ENCODE measurements at regions not wholly inside any gene's neighbourhood (a gene's known extent, or its start where the extent isn't known, plus 50 kb on each side); places are given as distances from the start of the nearest gene placed in this dataset.
A peak's percentile ranks its signal among the peaks of the same experiment; 100 is the strongest.
"Not testable (repeated sequence)": the region's sequence is repeated elsewhere in the genome, so short reads cannot be mapped to it uniquely, and the experiment has no call there.

DNA sequence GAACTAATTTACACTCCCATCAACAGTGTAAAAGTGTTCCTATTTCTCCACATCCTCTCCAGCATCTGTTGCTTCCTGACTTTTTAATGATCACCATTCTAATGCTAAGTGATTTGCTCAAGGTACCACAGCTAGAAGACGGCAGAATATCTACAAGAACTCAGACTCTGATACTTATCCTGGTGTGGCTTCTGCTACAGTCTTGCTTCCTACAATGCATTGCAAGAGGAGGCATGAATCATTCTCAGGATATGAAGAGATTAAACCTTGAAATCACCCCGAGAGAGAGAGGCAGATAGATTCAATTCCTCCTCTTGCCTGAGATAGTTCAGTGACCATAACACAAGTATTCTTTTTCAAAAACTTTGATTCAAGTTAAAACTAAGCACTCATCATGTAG, 306.4 kb downstream of the TBC1D4 start:
- no peak for DNase-seq

DNA sequence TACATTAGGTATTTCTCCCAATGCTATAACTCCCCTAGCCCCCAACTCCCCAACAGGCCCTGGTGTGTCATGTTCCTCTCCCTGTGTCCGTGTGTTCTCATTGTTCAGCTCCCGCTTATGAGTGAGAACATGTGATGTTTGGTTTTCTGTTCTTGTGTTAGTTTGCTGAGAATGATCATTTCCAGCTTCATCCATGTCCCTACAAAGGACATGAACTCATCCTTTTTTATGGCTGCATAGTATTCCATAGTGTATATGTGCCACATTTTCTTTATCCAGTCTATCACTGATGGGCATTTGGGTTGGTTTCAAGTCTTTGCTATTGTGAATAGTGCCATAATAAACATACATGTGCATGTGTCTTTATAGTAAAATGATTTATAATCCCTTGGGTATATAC, 306.9 kb downstream of the TBC1D4 start:
- DNase-seq: not testable (repeated sequence)

DNA sequence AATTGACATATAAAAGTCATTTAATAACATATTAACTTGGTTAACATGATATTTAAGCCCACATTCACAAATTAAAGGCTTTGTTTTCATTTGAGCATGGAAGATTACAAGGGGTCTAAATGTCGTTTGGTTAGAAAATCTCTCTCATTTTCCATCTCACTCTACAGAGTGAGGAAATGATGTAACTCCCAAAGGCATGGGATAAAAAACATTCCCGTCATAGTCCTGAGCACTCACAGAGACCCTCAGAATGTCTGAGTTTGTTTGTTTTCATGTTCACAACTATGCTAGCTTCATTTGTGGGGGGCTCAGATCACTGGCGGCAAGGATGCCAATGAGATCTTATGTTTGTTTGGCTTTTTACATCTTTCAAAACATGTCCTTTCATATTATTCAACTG, 307.5 kb downstream of the TBC1D4 start:
- no peak for DNase-seq

DNA sequence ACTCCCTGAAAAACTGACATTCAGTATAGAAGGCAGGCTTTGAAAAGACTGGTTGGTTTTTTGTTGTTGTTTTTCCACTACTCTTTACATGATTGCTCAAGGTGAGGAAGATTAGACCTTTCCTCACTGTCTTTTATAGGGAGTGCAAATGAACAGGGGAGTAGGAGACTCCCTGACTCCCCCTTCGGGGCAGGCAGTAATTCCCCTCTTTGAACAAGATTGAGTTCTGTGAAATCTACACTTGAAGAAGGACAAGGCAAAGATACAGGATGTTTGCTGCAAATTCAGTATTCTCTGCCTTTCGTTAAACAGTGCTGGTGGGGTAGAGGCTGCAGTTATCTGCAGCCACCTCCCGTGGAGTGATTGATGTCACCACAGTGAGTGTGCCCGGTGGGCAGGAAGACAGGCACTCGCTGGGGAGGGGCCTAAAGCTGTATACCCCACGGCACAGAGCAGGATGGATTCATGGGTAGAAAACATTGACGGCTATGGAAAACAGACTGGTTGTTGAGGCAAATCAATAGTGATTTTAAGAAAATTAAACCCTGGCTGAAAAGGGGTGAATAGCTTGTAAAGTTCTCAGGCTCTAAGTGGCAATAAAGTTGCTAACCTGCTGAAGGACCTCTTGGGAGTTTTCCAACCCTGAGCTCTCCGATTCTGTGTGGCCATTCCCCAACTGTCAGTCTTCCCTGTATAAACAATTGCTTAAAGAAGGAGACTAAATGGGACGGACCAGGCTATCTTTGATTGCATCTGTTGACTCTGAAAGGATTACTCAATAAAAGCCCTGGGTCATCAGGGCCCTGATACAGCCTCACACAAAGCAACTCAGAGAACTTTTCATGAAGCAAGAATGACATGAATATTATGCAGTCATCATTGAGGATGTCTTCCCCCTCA, 308.3 kb downstream of the TBC1D4 start:
- DNase-seq: peak; percentile 25

DNA sequence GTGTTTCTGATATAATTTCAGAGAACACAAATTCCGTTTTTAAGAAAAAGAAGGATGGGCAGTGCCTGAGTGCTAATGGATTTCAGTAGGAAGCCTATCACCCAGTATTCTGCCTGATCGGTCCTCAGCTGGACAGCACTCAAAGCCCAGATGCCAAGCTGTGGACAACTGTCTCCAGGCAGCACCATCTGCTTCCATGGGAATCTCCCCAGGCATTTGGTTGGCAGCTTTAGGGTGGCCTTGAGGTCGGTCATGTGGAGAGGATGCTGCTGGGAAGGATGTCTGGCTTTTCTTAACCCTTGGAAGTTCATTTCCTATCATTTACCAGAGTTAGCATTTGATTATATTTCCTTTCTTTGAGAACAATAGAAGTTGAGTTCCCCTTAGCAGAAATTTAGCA, 311.7 kb downstream of the TBC1D4 start:
- no peak for DNase-seq

DNA sequence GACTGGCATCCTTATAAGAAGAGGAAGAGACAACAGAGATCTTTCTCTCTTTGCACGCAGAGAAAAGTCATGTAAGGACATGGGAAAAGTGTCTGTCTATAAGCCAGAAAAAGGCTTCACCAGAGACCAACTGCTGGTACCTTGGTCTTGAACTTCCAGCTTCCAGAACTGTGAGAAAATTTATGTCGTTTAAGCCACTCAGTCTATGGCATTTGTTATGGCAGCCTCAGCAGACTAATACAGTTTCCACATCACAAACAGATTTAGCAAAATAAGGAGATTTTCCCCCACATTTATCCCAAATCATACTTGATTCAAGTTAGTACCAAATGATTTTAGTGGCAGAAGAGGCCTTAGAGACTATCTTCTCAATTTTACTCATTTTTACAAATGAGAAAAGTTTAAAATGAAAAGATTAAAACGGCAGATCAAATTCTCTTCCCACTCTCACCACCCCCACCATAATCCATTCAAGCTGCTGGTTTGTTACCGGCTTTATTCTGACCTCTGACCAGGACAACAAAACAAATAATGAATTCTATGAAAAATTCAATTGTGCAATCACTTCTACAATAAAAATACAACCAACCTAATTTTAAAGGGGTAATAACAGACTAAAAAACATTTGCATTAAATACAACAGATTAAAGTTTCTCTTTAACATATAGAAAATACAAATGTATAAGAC, 316.3 kb downstream of the TBC1D4 start:
- DNase-seq: no peak

DNA sequence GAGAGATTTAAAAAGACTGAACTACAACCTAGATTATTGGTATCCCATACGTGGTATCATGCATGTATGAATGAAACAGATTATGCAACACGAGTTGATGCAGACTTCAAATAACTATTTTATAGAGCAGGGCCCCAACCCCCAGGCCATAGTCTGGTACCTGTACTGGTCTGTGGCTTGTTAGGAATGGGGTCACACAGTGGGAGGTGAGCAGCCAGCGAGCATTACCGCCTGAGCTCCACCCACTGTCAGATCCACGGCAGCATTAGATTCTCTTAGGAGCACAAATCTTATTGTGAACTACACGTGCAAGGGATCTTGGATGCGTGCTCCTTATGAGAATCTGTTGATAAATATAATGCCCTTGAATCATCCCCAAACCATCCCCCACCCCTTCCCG, 320.2 kb downstream of the TBC1D4 start:
- DNase-seq: no peak

DNA sequence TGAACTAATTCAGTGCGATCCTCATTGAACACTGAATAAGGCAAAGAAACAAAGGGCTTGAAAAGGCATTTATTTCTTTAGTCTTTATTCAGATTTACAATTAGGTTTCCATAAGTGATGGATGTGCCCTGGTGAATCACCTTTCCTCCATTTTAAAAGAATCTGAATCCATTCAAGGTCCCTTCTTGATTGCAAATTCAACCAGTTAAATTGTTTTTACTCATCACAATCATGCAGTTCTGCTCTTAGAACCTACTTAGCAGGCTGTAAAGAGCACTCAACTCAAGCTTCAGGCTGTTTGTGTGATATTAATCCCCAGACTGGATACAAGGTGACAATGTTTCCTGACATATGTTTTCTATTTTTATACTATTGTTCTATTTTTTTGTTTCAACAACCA, 321.0 kb downstream of the TBC1D4 start:
- no peak for DNase-seq

DNA sequence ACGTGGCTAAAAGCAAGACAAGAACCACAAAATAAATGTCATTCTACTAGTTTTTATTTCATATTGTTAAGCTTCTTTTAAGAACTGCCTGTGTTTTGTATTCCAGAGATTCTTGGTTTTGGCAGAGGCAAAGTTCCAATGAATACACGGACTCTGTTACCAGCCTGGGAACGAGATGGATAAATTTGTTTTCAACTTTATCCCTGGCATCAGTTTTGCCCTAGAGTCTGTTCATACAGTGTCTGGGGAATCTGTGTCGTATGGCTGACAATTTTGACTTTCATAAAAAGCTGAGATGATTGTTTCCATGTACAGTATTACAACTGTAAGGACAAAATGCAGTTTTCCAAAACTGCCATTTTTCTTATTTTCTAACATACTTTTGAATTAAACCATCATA, 327.6 kb downstream of the TBC1D4 start:
- no peak for DNase-seq

DNA sequence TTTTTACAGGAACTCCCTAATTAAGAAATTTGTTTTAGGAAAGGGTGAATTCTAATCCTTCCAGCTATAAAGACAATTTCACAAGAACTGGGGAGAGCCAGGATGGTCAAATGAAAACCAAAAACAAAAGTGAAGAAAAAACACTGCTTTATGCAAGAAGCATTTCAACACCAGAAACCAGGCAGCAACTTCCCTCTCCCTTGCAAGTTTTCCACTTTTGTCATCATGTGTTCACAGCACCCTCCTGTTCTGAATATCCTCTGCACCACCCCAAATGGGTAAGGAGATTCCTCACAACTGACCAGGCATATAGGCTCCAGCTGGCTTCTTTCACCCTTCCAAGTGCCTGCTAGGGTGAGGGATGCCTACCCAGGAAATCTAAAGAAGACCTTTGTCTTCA, 328.1 kb downstream of the TBC1D4 start:
- no peak for DNase-seq

DNA sequence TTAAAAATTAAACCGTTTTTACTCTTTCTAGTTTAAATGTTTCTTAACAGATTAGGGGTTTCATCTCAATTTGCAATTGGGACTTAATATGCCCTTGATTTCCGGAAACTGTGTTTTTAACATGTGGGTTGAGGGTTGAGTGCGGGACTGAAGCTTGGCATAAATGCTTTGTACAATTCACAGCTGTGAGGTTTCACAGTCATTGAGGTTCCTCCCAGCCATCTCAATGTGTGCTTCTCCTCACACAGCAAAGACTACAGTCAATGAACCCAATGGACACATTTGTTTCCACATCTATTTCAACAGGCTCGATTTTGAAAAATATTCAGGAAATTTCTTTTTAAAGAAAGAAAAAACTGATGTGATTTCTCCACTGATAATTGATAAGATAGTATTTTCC, 328.6 kb downstream of the TBC1D4 start:
- DNase-seq: no peak

DNA sequence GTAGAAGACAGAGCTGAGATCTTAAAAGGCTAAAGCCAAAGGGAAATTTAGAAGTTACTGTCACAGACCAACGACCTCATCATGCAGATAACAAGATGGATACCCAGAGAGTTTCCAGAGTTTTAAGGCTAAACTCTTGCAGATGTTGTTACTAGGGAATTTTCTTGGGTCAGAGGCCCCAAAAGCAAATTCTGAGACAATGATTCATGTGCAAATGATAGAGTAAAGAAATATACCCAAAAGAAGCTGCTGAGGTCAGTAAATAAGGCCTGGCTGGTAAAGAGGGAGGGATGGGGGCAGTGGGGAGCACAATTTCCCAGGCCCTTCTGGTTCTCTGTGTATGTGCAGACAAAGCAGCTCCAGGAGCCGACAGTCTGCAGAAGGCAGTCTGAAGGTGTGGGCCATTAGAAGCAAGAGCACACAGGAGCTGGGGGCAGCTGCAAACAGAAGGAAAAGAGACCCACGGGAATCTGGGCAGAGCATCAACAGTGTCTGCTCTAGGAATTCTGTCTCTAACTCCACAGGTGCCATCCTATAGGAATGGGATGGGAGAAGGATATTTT, 330.8 kb downstream of the TBC1D4 start:
- DNase-seq: no peak

DNA sequence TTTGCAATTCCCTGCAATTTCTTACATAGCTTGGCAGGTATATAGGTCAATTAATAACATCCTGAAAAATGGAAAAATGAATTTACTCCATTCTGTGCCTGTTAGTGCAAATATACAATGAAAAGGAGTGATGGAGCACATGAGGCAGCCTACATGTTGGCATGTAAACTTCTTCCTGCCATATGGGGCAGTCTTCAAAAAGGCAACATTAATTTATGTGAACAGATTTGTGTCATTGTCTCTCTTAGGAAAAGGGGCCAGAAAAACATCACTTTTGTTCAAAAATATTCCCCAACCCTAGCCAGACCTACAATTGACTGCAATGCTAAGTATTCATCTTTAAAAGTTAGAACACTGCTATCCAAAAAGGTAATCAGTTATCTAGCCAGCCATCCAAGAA, 332.2 kb downstream of the TBC1D4 start:
- DNase-seq: no peak

DNA sequence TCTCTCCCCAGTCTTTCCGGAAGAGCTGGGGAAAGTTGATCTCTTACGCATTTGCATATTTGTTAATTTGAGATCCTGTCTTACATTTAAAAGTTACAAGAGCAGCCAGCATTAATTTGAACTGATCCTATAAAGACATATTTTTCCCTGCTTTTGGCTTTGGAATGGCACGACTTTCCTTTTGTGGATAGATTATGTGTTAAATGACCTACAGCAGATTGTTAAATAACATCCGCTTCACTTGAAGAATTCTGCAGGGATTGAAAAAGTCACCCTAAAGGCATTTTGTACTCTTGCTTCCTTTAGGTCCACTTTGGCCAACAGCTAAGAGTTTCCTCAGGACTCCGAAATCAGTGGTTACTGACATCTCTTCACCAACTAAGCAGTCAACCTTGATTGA, 334.0 kb downstream of the TBC1D4 start:
- no peak for DNase-seq

DNA sequence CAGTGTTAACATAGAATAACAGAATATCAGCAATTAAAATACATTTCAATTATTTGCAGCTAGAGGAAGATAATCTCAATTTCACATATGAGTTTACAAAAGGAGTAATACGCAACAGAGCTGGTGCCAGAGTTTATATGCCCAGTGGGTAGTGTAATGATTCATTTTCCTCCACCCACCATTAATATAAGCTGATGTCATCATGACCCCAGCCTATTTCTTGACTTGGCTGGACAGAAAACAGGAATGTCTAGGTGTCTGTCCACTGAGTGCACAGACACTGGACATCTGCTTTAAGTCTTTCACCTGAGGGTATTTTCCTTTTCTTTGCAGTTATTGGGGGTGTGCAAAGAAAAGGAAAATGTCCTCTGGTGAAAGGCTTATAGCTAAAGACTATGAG, 335.5 kb downstream of the TBC1D4 start:
- DNase-seq: no peak

DNA sequence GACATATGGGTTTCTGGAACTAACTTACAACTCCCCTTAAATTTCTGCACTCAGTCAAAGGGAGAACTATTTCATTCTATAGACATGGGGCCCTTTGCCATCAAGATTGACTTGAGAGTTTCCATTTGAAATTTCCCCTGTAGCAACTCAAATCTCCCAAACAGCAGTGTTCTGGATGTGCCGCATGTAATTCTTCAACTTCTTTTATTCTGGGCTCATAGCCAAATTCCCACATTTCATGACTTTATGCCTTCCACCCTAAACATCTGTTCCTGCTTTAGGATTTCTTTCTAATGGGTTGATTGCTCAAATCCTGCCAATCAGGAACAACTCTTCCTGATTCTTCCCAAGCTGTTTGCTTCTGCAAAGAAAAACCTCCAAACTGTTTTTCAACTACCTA, 336.0 kb downstream of the TBC1D4 start:
- no peak for DNase-seq

DNA sequence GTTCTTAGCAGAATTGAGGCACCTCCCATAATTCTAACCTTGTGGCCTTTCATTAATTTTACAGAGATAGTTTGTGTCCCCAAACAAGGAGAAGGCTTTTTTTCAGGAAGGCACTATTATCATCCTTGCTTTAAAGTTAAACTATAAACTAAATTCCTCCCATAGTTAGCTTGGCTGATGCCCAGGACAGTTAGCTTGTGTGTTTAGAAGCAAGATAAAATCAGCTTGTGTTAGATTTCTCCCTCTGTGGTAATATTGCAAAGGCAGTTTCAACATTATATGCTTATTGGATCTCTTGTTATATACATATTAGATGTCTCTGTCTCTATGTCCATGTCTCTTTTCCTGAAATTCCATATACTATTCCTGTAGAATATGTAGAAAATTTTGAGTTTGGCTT, 342.7 kb downstream of the TBC1D4 start:
- DNase-seq: no peak

DNA sequence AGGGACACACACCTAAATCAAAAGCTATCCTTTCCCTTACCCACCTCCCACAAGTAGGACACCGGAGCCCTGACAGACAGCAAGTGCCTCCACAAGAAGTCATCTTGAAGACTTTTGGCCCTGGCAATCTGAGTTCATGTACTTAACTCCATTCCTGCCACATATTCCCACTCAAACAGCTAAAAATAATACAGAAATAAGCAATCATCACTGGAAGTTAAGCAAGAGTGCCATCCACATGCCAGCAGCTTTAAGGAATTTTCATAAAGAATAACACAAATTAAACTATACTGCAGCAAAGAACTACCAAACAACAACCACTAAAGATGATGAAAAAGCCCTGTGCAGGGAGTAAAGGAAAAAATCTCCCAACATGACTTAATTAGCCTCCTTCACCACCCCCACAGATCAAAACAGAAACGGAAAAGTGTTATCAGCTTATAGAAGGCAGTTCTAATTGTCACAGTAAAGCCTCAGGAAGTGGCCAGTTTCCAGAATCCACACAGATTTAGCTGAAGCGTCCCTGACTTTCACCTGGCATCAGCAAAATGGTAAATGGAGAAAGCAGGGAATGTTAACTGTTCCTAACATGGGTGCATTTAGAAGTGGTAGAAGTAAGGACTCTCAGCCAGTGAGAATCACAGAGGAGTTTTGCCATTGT, 343.9 kb downstream of the TBC1D4 start:
- no peak for DNase-seq

DNA sequence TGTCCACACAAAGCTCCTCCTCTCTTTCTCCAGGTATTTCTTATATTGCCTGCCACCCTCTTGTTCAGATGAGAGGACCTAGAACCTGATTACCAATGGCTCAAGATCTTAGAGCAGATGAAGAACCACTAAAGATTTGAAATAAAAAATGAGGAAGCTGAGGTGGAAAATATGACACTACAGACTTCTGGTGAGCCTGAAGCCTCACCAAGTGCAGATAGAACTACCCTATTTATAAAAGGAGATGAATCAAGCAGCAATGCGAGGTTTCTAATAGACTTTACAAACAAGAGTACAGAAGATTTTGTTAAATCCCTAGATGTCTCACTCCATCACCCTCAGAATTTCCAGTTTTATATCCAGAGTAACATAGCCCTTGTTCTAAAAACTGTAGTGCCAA, 345.8 kb downstream of the TBC1D4 start:
- no peak for DNase-seq

DNA sequence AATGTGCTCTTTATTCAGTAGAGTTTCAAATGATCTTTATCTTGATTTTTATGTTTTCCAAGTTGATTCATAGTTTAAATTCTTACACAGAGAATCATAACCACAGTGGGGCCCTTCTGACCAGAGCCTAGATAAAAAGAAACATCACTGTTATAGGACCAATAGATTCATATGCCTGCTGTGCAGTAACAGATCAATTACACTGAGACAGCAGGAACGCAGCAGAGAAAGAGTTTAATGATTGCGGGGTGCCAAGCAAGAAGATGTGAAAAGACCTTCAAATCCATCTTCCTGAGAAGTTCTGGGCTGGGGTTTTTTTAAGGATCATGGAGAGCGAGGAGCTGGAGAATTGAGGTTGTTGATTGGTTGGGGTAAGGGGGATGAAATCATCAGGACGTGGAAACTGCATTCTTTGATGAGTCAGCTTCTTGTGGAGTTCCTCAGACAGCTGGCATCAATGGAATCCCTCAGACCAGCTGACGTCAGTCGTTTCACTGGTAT, 346.6 kb downstream of the TBC1D4 start:
- DNase-seq: no peak

DNA sequence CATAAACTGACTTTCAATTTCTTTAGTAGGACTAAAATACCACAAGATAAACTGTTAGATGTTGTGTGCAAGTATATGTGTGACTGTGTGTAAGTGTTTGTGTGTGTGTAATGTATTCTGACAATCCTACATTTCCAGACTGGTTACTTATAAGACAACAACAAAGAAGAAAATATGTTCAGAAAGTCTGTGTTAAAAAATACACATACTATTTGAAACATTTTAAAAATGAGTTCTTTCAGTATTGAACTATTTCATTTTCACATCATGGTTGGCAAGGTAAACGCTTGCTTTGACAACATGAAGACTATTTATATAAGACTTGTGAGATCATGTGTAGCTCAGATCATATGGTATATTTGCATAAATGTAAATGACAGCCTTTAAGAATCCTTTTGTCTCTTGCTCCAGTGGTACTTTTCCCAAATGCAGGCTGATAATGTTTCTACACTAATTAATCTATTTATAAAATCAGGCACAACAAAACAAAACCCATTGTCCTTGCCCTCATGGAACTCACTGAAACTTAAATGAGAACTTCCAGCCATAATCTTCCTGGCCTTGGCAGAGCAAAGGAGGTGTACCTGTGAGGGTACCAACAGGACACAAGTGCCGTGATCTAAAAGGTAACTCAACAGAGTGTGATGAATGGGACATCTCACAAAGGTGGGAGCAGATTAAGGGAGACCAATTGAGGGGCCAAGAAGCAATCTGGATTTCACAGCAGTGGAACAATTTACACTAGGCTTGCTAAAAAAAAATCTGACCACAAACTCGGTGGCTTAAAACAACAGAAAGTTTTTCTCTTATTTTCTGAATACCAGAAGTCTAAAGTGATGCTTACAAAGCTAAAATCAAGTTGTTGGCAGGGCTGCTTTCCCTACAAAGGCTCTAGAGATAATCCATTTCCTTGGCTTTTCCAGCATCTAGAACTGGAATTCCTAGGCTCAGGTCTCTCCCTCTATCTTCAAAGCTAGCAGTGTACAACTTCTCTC, 349.0 kb downstream of the TBC1D4 start:
- DNase-seq: no peak

DNA sequence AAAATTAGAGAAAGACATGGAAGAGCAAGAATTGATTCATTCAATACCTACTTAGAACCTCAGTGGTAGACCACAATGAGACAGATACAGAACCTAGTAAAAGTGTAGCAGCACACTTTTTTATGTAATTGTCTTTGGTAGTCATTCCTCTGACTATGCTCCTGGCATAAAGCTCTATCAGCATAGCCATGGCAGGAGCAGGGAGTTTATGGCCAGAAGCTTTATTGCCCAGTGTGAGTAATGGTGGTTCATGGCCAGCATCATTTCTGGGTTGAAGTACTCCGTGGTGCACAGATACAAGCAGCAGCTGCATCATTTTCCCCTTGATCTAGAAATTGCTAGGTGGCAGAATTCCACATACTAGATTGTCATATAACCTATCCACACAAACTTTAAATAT, 352.6 kb downstream of the TBC1D4 start:
- no peak for DNase-seq
